ENCODE measurements at regions not wholly inside any gene's neighbourhood (a gene's known extent, or its start where the extent isn't known, plus 50 kb on each side); places are given as distances from the start of the nearest gene placed in this dataset.

- TF ChIP-seq CTCF (IDR thresholded peaks at IDR 0.05; ENCODE audit: unreplicated experiment) = no peak
- H3K27ac Mint-ChIP-seq = no peak overlapping the region
- DNase-seq (ENCODE audit: low spot score in 2 of 2, unreplicated experiment in 2 of 2) = no peak
Observed at GRCh38 chr2:125167152-125167551, 1142.1 kb downstream of the CNTNAP5 start.

GRCh38 chr2:125167820-125168219 is 1142.7 kb downstream of the CNTNAP5 start:
- TF ChIP-seq CTCF (IDR thresholded peaks at IDR 0.05; ENCODE audit: unreplicated experiment) = no peak
- H3K36me3 Mint-ChIP-seq = no peaks in the 10 kb centered on the region

More at GRCh38 chr2:125167152-125167551, 1142.1 kb downstream of the CNTNAP5 start:
- Mint-ChIP-seq H3K4me1 (no peaks in the 10 kb centered on the region), H3K4me3 (no peak overlapping the region), H3K9me3 (no peaks in the 10 kb centered on the region), H3K36me3 (no peaks in the 10 kb centered on the region), H3K27me3 (ENCODE audit: low read depth) (no peaks in the 10 kb centered on the region)

GRCh38 chr2:125168442-125168841 is 1143.4 kb downstream of the CNTNAP5 start:
- H3K27ac Mint-ChIP-seq = no peak overlapping the region
- H3K36me3 Mint-ChIP-seq = no peaks in the 10 kb centered on the region
- no peaks in the 10 kb centered on the region for H3K4me1 Mint-ChIP-seq
- peaks cover 4% of the 10 kb centered on the region for H3K9me3 Mint-ChIP-seq
- no peak for DNase-seq (ENCODE audit: low spot score in 2 of 2, unreplicated experiment in 2 of 2)
- no peak for TF ChIP-seq CTCF (IDR thresholded peaks at IDR 0.05; ENCODE audit: unreplicated experiment)
- no peaks in the 10 kb centered on the region for H3K27me3 Mint-ChIP-seq (ENCODE audit: low read depth)
- H3K4me3 Mint-ChIP-seq = no peak overlapping the region

More at GRCh38 chr2:125167820-125168219, 1142.7 kb downstream of the CNTNAP5 start:
- H3K27ac Mint-ChIP-seq = no peak overlapping the region
- no peak for DNase-seq (ENCODE audit: low spot score in 2 of 2, unreplicated experiment in 2 of 2)
- H3K9me3 Mint-ChIP-seq = no peaks in the 10 kb centered on the region
- no peaks in the 10 kb centered on the region for H3K27me3 Mint-ChIP-seq (ENCODE audit: low read depth)
- H3K4me1 Mint-ChIP-seq = no peaks in the 10 kb centered on the region
- no peak overlapping the region for H3K4me3 Mint-ChIP-seq

GRCh38 chr2:125169022-125169763 is 1144.1 kb downstream of the CNTNAP5 start:
- no peaks in the 10 kb centered on the region for H3K4me1 Mint-ChIP-seq
- no peak for DNase-seq (ENCODE audit: low spot score in 2 of 2, unreplicated experiment in 2 of 2)
- H3K4me3 Mint-ChIP-seq = no peak overlapping the region
- no peak overlapping the region for H3K27ac Mint-ChIP-seq
- H3K9me3 Mint-ChIP-seq = peaks cover 8% of the 10 kb centered on the region
- H3K27me3 Mint-ChIP-seq (ENCODE audit: low read depth) = peaks cover under 1% of the 10 kb centered on the region
- no peaks in the 10 kb centered on the region for H3K36me3 Mint-ChIP-seq
- no peak for TF ChIP-seq CTCF (IDR thresholded peaks at IDR 0.05; ENCODE audit: unreplicated experiment)

- Mint-ChIP-seq H3K27ac (no peak overlapping the region), H3K4me3 (no peak overlapping the region), H3K4me1 (no peaks in the 10 kb centered on the region), H3K27me3 (ENCODE audit: low read depth) (peaks cover 1% of the 10 kb centered on the region), H3K9me3 (peaks cover 12% of the 10 kb centered on the region), H3K36me3 (no peaks in the 10 kb centered on the region)
- no peak for DNase-seq (ENCODE audit: low spot score in 2 of 2, unreplicated experiment in 2 of 2)
- no peak for TF ChIP-seq CTCF (IDR thresholded peaks at IDR 0.05; ENCODE audit: unreplicated experiment)
Observed at GRCh38 chr2:125169764-125170146, 1144.7 kb downstream of the CNTNAP5 start.
